Activated CD4-positive, alpha-beta memory T cell treated with anti-CD3 and anti-CD28 coated beads for 36 hours (primary cell): ENCODE measurements at regions not wholly inside any gene's neighbourhood (a gene's known extent, or its start where the extent isn't known, plus 50 kb on each side); places are given as distances from the start of the nearest gene placed in this dataset.

Source experiments
- CTCF ChIA-PET: fragments of 350-600 bp; sonication (Branson Sonifier 250); formaldehyde crosslinking; loops from one replicate; lab custom pipeline; 2021; ENCODE audit warnings: antibody characterized with exemption, inconsistent platforms; lab: Charles Lee
- POLR2A ChIA-PET: fragments of 350-600 bp; sonication (Branson Sonifier 250); formaldehyde crosslinking; loops from one replicate; lab custom pipeline; 2021; ENCODE audit warnings: antibody characterized with exemption; lab: Charles Lee
- DNase-seq: peaks from one replicate; pipeline ENCODE4 v3.0.0-alpha.2; 2020
- H3K27ac Mint-ChIP-seq: one replicate; pipeline ENCODE4 v1.8.0; 2021; ENCODE audit warnings: mixed read lengths
- H3K27me3 Mint-ChIP-seq: one replicate; pipeline ENCODE4 v1.8.0; 2021; ENCODE audit warnings: mixed read lengths
- H3K36me3 Mint-ChIP-seq: one replicate; pipeline ENCODE4 v1.8.0; 2021; ENCODE audit warnings: mixed read lengths
- H3K4me1 Mint-ChIP-seq: one replicate; pipeline ENCODE4 v1.8.0; 2021; ENCODE audit warnings: low read depth, mixed read lengths
- H3K4me3 Mint-ChIP-seq: one replicate; pipeline ENCODE4 v1.8.0; 2021; ENCODE audit warnings: mild to moderate bottlenecking, mixed read lengths
- H3K9me3 Mint-ChIP-seq: one replicate; pipeline ENCODE4 v1.8.0; 2021; ENCODE audit warnings: mixed read lengths
- intact Hi-C: fragments of 100-400 bp; cut with micrococcal nuclease; formaldehyde crosslinking; loops from one replicate; pipeline ENCODE4 v1.15.1; 2023

GRCh38 chr11:95283650-95284049 is 52.6 kb upstream of the SESN3 start:
- no peak overlapping the region for H3K27ac Mint-ChIP-seq
- DNase-seq: no peak
- ChIA-PET CTCF (no interaction called here), POLR2A (no interaction called here)
- no peak overlapping the region for H3K4me3 Mint-ChIP-seq
- H3K9me3 Mint-ChIP-seq: no peaks in the 10 kb centered on the region
- H3K36me3 Mint-ChIP-seq: no peaks in the 10 kb centered on the region
- intact Hi-C loops: loop anchor here (2.0 kb wide), 1 partner anchor 29 kb away; no protein-coding TSS in a partner anchor
- peaks cover 10% of the 10 kb centered on the region for H3K4me1 Mint-ChIP-seq
- H3K27me3 Mint-ChIP-seq: no peaks in the 10 kb centered on the region

- ChIA-PET CTCF (no interaction called here), POLR2A (no interaction called here)
- intact Hi-C loops: no loop called here
- H3K27me3 Mint-ChIP-seq: no peaks in the 10 kb centered on the region
- no peaks in the 10 kb centered on the region for H3K9me3 Mint-ChIP-seq
- H3K36me3 Mint-ChIP-seq: no peaks in the 10 kb centered on the region
- H3K27ac Mint-ChIP-seq: no peak overlapping the region
- no peak overlapping the region for H3K4me3 Mint-ChIP-seq
- H3K4me1 Mint-ChIP-seq: peaks cover 10% of the 10 kb centered on the region
- DNase-seq: no peak
Observed at GRCh38 chr11:95283146-95283545, 52.1 kb upstream of the SESN3 start.

DNA sequence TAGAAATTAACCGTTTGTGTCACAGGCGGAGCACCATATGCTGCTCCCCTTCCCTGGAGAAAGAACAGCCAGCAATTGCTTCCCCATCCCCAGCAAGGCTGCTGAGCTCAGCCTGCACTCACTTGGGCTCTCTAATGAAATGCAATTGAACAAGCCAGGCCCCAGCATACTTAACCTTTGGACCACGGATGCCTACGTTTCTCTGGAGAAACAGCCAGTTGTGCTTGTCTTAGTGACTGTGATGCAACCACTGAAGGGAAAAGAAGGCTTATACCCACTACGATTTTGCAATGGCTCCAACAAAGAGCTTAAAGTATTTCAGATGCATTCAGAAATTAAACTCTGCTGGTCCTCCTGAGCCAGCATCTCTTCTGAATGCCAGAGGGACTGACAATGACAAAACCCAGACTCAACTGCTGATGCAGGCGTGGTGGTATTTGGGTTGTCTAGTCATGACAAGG is 51.3 kb upstream of the SESN3 start:
- CTCF ChIA-PET: no interaction called here
- Mint-ChIP-seq H3K4me1 (peaks cover 10% of the 10 kb centered on the region), H3K36me3 (no peaks in the 10 kb centered on the region), H3K9me3 (no peaks in the 10 kb centered on the region), H3K27ac (no peak overlapping the region), H3K27me3 (no peaks in the 10 kb centered on the region), H3K4me3 (no peak overlapping the region)
- POLR2A ChIA-PET: no interaction called here
- intact Hi-C loops: no loop called here
- no peak for DNase-seq
